Psoas muscle (tissue), 7 donors: ENCODE measurements at regions not wholly inside any gene's neighbourhood (a gene's known extent, or its start where the extent isn't known, plus 50 kb on each side); places are given as distances from the start of the nearest gene placed in this dataset.
"Not testable (repeated sequence)": the region's sequence is repeated elsewhere in the genome, so short reads cannot be mapped to it uniquely, and the experiment has no call there.

ENCODE experiments used
- ATAC-seq, 4 donors: fragments of 200-7000 bp; cut with Tn5 transposase; one replicate each; pipeline ENCODE4 v1.9.1; 2020; ENCODE audit warnings: moderate library complexity in 3 of 4, mild to moderate bottlenecking in 2 of 4
- DNase-seq, 2 donors: peaks; one replicate each; pipeline ENCODE4 v3.0.0-alpha.2; 2020
- H3K27ac ChIP-seq: fragments of 200-600 bp; one replicate; pipeline ENCODE4 v1.8.0; 2022
- H3K27me3 ChIP-seq, 3 donors: fragments of 200-600 bp in 1 of 3; one replicate each; pipeline versions ENCODE4 v1.6.1 to v1.8.0; 2013 to 2022; ENCODE audit warnings: low read length in 2 of 3, mild to moderate bottlenecking in 2 of 3, moderate library complexity in 1 of 3; ENCODE audit not compliant: insufficient read depth in 3 of 3
- H3K36me3 ChIP-seq, 2 donors: fragments of 200-600 bp in 1 of 2; one replicate each; pipeline versions ENCODE4 v1.6.1 to v1.8.0; 2013 to 2022; ENCODE audit warnings: low read depth in 1 of 2, mild to moderate bottlenecking in 1 of 2, moderate library complexity in 1 of 2; ENCODE audit not compliant: insufficient read depth in 1 of 2
- H3K4me1 ChIP-seq: fragments of 200-600 bp; one replicate; pipeline ENCODE4 v1.8.0; 2022
- H3K4me3 ChIP-seq: fragments of 200-600 bp; one replicate; pipeline ENCODE4 v1.8.0; 2022; ENCODE audit warnings: mild to moderate bottlenecking
- H3K9me3 ChIP-seq: fragments of 200-600 bp; one replicate; pipeline ENCODE4 v1.8.0; 2022
- CTCF ChIP-seq: fragments of 200-600 bp; IDR thresholded peaks from one replicate; pipeline ENCODE4 v1.8.0; 2022; ENCODE audit warnings: antibody characterized with exemption
- WGBS, 3 donors: extraction: QIAGEN DNeasy Blood & Tissue Kit; methylation state at CpG; one replicate each; pipeline versions ENCODE4 v1.1.6 to v1.1.7; 2013; 5-methylcytosine and 5-hydroxymethylcytosine counted together
- intact Hi-C, 2 donors: fragments of 100-400 bp; cut with DNase I; formaldehyde crosslinking; loops; one replicate each; pipeline versions ENCODE4 v1.11.0 to v1.14.2; 2022
- donor health status: healthy with polysubstance abuse.
- donor health status: DM: no; HTN: no; CAD: no; lungs with moderate emphysema.
- donor health status: Bipolar disorder and iron deficiency.
- donor health status: healthy.
- donor health status: DM: yes; HTN: yes; CAD: no.
- donor health status: DM: no; HTN: no; CAD: no.
- donor health status: DM: yes; HTN: yes; CAD: no.

GRCh38 chr15:20785151-20785936, 80.8 kb downstream of the POTEB2 start:
- H3K27ac ChIP-seq, ATAC-seq, H3K36me3 ChIP-seq, H3K9me3 ChIP-seq, H3K4me1 ChIP-seq, intact Hi-C loops, H3K4me3 ChIP-seq, H3K27me3 ChIP-seq: not testable (repeated sequence)
- WGBS, 3 donors = 25 to 50% methylated on average over 7 to 8 of the region's 42 CpGs; no CpG with 5 or more reads in 1 of the 3 donors
- peak in 1 of 2 donors; percentile 12 for DNase-seq

GRCh38 chr15:20783598-20784184, 82.4 kb downstream of the POTEB2 start:
- ATAC-seq, H3K27ac ChIP-seq, H3K4me1 ChIP-seq, H3K36me3 ChIP-seq, H3K9me3 ChIP-seq, H3K27me3 ChIP-seq, intact Hi-C loops, H3K4me3 ChIP-seq: not testable (repeated sequence)
- TF ChIP-seq CTCF = peak; percentile 18
- WGBS, 3 donors = 22% methylated on average over 10 of the region's 36 CpGs; no CpG with 5 or more reads in 2 of the 3 donors
- DNase-seq = peak; percentile 16 to 48

GRCh38 chr15:20775412-20775811, 90.7 kb downstream of the POTEB2 start:
- H3K27me3 ChIP-seq, DNase-seq, H3K4me1 ChIP-seq, H3K36me3 ChIP-seq, intact Hi-C loops, H3K4me3 ChIP-seq, H3K9me3 ChIP-seq, H3K27ac ChIP-seq: not testable (repeated sequence)
- ATAC-seq = peak; percentile 61 to 89 (median 78)
- no CpG with 5 or more reads among the region's 41 CpGs for WGBS, 3 donors

- H3K27ac ChIP-seq, H3K36me3 ChIP-seq, H3K4me3 ChIP-seq, DNase-seq, intact Hi-C loops, H3K27me3 ChIP-seq, H3K4me1 ChIP-seq, ATAC-seq, H3K9me3 ChIP-seq: not testable (repeated sequence)
- 9% methylated on average over 1 of the region's 2 CpGs; no CpG with 5 or more reads in 2 of the 3 donors for WGBS, 3 donors
Observed at GRCh38 chr15:20767943-20768342, 98.2 kb downstream of the POTEB2 start.

GRCh38 chr15:20762422-20762821, 103.7 kb downstream of the POTEB2 start:
- intact Hi-C loops, ATAC-seq, H3K9me3 ChIP-seq, H3K4me3 ChIP-seq, H3K36me3 ChIP-seq, DNase-seq, H3K27ac ChIP-seq, H3K4me1 ChIP-seq, H3K27me3 ChIP-seq: not testable (repeated sequence)
- WGBS, 3 donors = 69 to 82% (median 71%) methylated on average over 3 of the region's 3 CpGs

- ATAC-seq, DNase-seq, H3K4me3 ChIP-seq, H3K9me3 ChIP-seq, H3K27me3 ChIP-seq, H3K27ac ChIP-seq, H3K4me1 ChIP-seq, intact Hi-C loops, H3K36me3 ChIP-seq: not testable (repeated sequence)
- WGBS, 3 donors = no CpG with 5 or more reads among the region's 10 CpGs
Observed at GRCh38 chr15:20756440-20756839, 109.7 kb downstream of the POTEB2 start.

- H3K36me3 ChIP-seq, H3K4me3 ChIP-seq, intact Hi-C loops, H3K4me1 ChIP-seq, H3K9me3 ChIP-seq, H3K27me3 ChIP-seq, H3K27ac ChIP-seq: not testable (repeated sequence)
- ATAC-seq (peak; percentile 54 to 78 (median 66)), DNase-seq (peak in 1 of 2 donors; percentile 44)
- WGBS, 3 donors = 70% methylated on average over 13 of the region's 65 CpGs; no CpG with 5 or more reads in 2 of the 3 donors
Observed at GRCh38 chr15:20755665-20756398, 110.3 kb downstream of the POTEB2 start.

- WGBS, 3 donors = 27 to 37% (median 28%) methylated on average over 1 of the region's 1 CpG
- intact Hi-C loops, H3K27me3 ChIP-seq, ATAC-seq, H3K4me3 ChIP-seq, H3K27ac ChIP-seq, H3K4me1 ChIP-seq, DNase-seq, H3K36me3 ChIP-seq, H3K9me3 ChIP-seq: not testable (repeated sequence)
Observed at GRCh38 chr15:20733493-20733892, 132.6 kb downstream of the POTEB2 start.
